ENCODE measurements at regions not wholly inside any gene's neighbourhood (a gene's known extent, or its start where the extent isn't known, plus 50 kb on each side); places are given as distances from the start of the nearest gene placed in this dataset.

- TF ChIP-seq, protein P1, sequence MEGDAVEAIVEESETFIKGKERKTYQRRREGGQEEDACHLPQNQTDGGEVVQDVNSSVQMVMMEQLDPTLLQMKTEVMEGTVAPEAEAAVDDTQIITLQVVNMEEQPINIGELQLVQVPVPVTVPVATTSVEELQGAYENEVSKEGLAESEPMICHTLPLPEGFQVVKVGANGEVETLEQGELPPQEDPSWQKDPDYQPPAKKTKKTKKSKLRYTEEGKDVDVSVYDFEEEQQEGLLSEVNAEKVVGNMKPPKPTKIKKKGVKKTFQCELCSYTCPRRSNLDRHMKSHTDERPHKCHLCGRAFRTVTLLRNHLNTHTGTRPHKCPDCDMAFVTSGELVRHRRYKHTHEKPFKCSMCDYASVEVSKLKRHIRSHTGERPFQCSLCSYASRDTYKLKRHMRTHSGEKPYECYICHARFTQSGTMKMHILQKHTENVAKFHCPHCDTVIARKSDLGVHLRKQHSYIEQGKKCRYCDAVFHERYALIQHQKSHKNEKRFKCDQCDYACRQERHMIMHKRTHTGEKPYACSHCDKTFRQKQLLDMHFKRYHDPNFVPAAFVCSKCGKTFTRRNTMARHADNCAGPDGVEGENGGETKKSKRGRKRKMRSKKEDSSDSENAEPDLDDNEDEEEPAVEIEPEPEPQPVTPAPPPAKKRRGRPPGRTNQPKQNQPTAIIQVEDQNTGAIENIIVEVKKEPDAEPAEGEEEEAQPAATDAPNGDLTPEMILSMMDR (IDR thresholded peaks at IDR 0.05), result no peak
- TF ChIP-seq POLR2AphosphoS5 (IDR thresholded peaks at IDR 0.05; ENCODE audit: low read depth, low read length) (no peak), TCF7L2 (IDR thresholded peaks at IDR 0.05; ENCODE audit: low read depth, low read length) (no peak)
These were observed 88.8 kb upstream of the PRDX6 start for GRCh38 chr1:173388352-173388751.
